ENCODE measurements at regions not wholly inside any gene's neighbourhood (a gene's known extent, or its start where the extent isn't known, plus 50 kb on each side); places are given as distances from the start of the nearest gene placed in this dataset.

DNA sequence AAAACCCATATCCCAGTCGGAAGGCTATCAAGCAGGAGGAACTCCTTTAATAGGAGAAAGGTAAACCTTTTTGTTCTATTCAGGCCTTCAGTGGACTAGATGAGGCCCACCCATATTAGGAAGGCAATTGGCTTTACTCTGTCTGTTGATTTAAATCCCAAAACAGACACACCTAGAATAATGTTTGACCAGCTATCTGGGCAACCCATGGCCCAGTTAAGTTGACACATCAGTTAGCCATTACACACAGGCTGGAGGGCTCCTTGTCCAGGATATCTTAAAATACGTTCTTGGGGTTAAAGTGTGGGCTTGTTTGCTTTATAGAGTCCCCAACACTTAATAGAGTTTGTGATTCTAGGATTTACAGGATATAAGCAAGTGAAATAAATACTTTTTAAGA lies 339.0 kb upstream of the PRKCQ start:
- DNase-seq = no peak

DNA sequence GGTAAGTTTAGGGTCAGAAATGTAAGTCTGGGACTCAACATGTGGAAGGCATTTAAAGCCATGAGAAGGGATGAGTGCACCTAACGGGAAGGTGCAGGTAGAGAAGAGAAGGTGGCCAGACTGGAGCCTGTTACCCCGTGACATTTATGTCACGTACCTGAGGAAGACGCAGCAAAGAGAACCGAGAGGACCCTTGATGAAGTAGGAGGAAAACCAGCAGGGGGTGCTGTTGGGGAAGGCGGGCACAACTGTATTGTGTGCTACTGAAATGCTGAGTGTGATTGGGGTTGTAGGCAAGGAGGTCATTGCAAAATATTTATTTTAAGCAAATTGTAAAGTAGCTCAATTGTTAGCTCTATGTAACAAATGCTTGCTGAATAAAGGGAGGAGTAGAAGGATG lies 338.2 kb upstream of the PRKCQ start:
- DNase-seq = no peak

DNA sequence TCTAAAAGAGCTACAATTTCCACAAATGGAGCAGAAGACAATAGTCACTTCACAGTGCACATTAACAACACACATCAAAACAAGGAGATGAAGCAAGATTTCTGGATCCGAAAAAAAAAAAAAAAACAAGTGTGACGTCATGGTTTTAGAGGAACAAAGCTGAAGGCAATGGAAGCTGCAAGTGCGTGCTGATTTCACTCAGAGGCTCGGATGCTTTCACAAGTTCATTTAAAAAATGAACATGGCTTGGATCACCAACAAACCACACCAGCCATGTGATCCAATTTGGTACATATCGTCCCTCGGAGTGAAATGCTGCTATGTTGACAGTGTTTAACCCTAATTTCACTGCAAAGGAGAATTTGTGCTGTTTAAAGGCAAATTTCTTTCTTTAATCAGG lies 337.0 kb upstream of the PRKCQ start:
- DNase-seq = no peak

DNA sequence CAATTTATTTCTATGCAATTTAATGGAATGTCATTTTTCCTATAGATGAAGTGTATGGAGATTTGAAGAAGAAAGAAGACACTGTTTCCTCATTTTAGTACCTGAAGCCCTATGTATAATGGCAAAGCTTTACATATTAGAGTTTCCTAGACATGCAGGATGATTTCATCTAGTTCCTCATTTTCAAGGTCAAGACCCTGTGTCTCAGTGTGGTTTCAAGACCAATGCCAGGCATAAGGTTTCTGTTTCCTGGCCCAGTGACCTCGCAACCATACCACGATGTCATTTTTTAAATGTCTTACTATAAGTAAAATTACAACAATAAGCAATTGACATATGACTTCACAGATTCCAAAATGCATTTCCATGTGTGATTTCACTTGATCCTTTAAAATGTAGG lies 336.5 kb upstream of the PRKCQ start:
- no peak for DNase-seq

DNA sequence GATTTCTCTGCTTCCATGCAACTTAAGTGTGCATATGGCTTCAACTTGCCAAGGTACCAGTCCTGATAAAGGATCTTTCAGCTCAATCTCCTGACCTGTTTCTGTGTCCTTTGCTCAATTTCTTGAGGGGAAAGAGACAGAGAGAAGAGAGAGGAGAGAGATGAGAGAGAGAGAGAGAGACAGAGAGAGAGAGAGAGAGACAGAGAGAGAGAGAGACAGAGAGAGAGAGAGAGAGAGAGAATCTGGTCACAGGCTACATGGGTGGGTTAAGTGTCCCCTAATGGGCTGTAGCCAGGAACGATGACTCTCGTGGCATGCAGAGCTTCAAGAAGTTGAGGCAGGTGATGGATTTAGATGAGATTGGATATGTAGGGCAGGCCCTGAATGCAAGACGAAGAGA lies 335.2 kb upstream of the PRKCQ start:
- no peak for DNase-seq

DNA sequence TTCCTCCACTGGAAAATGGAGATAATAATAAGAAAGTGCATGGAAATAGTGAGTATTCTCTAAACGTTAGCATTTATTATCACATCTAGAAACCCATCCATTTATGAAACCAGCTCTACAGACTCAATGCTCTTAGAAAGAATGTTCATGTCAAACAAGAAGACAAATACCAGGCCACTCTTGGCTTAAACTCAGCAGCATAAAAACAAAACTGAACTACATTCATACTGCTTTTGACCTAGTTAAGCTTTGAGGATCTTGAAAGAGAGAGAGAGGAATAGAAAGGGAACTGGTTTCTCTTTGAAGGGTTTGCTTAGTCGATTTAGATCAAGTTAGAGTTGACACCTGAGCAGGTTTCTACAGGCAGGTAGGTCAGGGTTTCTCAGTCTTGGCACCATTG lies 332.9 kb upstream of the PRKCQ start:
- DNase-seq = no peak

DNA sequence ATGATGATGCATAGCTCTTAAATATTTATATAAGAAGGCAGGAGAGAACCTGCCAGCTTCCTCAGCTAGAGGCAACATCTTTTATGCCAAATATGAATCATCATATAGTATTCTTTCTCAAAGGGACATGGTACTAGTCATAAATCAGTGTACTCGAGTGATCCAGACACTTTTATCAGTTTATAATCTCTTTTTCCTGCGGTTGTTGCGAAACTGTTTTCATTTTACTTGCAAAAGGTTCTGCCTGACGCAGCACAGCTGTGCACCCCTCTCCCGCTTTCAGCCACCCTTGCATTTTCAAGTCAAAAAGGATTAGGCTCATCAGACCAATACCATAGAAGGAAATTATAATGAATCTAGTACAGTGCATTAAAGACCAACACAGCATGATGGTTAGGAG lies 332.3 kb upstream of the PRKCQ start:
- no peak for DNase-seq

DNA sequence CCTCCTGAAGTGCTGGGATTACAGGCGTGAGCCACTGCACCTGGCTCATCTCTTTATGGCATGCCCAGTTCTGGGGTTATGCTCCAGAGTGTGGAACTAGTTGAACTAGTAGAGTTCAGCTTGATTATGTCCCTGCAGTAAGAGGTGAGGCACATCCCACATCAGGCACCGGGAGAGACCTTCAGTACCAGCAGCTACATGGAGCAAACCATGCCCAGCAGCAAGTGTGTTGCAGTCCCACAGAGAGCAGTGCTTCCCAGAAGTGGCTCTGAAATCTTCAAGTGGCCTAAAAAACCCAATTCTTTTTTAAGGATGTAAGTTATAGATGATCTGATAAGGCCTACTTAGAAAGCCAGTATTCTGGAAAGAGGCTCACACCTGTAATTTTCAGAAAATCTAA lies 331.9 kb upstream of the PRKCQ start:
- DNase-seq = no peak

DNA sequence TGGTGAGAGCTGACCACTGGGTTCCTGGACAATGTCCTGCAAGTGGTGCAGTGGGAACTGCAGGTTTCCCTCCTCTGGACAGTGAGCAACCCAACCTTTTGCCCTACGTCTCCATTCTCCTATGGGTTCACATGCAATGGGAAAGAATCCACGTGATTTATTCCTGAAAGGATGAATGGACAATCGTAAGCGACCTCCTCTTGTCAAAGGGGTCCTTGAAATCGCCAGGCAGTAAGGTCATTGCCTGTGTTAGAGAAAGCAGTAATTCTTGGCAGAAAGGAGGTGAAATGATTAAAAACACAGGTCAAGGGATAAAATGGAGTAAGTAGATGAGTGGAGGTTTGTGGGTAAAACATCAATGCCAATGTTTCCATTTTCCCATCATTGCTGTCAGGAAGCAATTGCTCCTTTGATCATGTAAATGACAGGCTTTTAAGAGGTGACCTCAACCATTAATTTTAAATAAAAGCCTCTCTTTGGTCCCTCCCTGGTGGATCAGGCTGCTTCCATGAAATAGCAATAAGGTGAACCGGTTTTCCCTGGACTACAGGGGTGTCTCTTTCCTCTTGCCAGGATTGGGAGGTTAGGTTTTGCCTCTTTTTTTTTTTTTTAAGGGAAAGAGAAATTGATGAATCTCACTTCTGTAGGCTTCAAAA lies 330.0 kb upstream of the PRKCQ start:
- DNase-seq = no peak

DNA sequence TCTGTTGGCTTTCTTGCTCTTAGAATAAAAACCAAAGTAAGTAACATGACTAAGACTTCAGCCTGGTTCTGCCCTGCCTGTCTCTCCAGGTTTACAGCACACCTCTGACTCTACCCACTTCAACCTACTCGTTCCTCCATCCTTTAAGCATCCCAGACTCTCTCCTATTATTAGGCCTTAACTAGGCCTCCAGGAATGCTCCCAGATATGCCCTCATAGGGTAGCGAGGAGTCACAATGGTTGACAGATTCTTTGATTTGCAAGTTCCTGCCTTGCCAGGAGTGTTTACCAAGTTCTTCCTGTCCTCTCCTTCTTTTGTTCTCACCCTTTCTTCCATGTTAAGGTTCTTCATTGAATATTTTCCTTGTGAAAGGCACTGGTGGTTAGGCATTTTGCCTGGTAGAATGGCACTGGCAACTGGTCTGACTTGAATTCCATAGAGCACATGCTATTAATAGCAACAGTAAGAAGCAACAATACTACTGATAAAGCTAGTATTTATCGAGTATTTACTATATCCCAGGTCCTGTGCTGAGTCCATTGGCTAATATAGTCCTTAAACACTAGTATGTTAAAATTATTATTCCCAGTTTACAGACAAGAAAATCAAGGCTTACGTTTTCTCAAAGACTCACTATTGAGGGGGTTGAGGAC lies 327.9 kb upstream of the PRKCQ start:
- no peak for DNase-seq

DNA sequence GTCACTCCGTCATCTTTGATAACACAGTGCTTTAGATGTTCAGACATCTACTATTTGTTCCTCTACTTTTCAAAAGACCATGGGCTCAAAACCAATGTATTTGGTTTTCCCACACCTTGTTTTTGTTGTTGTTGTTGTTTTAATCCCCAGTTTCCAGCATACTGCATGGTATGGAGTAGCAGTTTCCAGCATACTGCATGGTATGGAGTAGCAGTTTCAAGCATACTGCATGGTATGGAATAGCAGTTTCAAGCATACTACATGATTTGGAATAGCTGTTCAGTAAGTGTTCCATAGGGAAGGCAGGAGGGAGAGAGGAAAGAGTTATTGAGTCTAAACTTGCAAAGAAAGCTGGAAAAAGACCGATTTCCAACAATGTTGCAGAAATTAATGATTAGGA lies 314.3 kb upstream of the PRKCQ start:
- DNase-seq = no peak

DNA sequence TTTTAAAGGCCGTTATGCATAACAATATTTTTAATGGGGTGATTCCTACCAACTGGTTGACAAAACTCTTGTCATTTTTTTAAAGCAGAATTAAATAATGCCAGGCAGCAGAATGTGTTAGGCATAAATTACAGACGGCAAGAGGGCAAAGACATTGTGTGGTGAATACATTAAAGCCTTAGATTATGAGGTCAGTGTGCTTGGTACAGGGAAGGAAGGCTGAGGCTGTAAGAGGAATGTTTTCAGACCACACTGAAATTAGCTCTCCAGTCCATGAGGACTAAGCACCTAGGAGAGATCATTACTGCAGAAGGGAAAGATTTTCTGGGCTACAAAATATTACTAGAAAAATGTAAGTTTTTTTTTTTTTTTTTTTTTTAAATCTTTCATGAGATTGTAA lies 312.8 kb upstream of the PRKCQ start:
- no peak for DNase-seq

DNA sequence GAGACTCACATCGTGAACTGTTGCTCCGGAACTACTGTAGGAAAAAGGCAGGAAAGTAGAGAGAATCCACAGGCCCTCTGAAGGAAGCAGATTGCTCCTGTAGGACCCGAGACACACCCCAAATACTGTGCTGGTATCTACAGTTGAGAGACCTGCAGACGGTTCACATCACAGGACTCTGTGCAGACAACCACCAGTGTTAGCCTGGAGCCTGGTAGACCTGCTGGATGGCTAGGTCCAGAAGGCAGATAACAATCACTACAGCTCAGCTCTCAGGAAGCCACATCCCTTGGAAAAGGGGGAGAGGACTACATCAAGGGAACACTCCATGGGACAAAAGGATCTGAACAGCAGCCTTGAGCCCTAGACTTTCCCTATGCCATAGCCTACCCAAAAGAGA lies 311.8 kb upstream of the PRKCQ start:
- no peak for DNase-seq

DNA sequence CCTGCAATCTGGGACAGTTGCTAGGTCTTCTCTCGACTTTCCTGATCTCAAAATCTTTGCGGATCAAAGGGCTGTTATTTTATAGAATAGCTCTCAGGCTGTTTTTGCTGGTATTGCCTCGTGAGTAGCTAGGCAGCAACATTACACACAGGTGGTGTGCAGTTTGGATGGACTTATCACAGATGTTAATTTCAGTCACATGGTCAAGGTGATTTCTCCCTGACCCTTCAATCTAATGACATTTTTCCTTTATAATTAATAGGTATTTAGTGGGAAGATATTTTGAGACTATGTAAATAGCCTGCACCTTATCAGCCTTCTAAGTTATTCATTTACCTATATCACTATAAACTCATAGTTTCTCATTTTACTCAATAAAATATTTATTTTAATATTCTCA lies 309.6 kb upstream of the PRKCQ start:
- no peak for DNase-seq

DNA sequence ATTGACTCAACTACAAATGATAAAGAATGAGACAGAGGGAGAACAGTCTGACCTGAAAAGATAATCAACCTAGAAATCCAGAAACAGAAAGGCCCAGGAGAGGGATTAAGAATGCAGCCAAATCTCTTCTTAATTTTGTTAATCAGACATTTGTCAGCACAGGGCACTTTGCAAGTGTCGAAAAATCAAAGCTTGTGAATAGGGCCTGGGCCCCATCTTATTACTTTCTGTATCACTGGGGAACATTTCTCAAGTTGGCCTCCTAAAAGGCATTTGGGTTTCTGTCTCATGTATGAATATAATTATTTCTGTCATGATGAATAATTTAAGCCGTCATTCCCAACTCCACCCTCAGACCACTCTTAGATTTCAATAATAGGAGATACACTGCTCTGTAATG lies 308.4 kb upstream of the PRKCQ start:
- DNase-seq = no peak

DNA sequence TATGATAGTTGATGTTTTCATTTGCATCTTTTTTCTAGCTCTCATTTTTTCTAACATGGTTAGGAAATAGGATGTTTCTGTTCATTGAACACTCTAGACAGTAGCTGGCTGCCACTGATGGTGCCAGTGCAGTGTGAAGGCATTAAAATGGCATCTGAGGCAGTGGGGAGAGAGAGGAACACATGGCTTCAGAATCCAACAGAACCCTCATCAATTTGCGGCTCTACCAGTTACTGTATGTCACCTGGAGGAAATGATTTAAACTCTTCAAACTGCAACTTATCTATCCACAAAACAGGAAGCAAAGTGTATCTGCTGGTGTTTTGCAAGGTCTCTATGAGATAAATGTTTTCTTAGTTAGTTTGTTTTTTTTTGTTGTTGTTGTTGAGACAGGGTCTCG lies 305.2 kb upstream of the PRKCQ start:
- DNase-seq = no peak

DNA sequence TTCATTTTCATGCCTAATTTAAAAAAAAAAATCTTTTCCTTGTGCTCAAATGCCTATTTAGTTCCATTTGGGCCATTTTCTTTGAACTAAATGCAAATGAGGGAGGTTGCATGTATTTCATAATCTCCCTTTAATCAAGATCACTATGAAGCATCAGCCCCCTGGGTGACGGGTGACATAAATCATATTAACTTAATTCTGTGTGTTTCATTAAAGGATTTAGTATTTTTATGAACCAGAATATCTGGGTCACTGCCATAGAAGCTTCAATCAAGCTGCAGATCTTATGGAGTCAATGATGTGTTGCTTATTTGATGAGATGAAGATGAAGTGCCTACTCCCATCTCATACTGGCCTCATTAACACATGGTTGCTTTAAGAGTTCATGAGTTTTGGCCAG lies 301.9 kb upstream of the PRKCQ start:
- no peak for DNase-seq

DNA sequence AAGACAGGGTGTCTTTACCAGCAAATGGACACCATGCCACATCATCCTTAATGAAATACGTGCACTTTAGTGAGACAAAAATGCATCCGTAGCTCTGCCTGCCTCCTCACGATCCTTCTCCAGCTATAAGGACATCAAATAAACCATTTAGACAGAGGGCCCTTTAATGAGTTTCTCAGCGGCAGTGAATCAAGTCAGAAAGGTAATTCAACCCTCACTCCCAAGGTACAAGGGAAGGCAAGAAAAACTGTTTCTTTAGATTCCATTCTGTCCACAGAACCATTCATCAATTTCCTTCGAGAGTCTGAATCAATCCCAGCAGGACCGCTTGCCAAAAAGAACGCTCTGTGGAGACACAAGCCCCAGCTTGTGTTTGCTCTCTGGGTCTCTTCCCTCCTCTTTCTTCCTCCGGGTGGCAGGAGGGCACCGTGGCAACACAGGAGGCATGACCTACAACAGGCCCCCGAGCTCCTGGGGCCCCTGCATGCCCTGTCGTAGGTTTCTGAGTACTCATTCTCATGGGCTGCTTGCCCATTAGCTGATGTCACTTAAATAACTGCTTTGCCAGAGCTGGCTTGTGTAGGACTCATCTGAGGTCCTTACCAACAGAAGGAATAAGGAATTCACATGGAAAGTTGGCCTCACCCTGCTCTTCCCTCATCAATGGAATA lies 297.8 kb upstream of the PRKCQ start:
- no peak for DNase-seq

DNA sequence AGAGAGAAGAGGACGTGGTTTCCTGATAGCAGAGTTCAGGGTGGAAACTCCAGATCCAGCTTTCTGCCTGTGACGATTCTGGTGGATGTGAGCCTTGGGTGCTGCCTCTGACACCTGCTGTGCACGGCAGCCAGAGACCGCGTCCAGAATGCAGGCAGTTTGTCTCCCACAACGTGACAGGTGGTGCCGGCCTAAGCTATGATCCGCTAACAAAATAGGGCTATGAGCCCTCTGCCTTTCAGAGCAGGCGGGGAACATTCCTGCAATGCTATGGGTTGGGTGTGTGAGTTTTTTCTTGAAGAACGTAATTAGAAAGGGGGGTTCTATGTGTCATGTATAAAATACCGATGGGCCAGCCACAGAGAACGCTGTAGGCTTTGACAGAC lies 297.3 kb upstream of the PRKCQ start:
- no peak for DNase-seq

DNA sequence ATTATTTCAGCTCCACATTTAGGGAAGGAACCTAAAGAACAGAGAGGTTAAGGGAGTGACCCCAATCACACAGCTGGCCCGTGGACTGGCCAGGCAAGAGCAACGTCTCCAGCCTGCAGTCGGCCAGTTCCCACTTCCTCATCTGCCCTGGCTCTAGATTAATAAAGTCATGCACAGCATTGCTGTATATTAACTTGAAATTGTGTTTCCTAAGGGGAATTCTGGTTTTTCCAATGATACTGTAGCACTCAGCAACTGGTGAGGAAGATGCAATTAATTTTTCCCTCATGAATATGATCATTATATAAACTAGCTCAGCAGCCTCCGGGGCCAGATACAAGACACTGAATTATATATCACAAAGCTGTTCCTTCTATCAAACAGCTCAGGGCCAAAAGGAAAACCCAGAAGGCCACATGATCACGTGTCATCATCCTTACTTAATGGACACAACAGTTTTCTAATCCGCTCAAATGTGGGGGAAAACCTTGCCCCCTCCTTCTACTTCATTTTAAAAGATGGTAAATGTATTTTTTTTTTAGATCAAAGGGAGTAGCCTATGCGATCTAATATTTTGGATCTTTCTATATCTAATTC lies 295.3 kb upstream of the PRKCQ start:
- DNase-seq = no peak

DNA sequence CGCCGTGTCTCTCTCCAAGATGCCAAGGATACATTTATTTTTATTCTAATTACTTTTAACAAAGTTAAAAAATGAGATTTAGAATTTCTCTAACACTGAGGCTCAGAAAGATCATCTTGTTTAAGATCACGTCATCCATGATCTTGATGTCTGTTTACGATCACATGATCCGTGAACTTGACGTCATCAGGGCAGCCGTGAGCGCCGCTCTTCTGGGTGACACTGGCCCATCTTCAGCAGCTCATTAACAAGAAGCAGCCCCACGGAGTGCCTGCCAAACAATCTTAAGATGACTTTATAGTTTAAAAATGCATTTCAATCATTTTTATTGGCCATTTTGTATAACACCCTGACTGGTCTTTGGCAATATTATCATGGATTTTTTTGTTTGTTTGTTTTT lies 291.1 kb upstream of the PRKCQ start:
- no peak for DNase-seq

DNA sequence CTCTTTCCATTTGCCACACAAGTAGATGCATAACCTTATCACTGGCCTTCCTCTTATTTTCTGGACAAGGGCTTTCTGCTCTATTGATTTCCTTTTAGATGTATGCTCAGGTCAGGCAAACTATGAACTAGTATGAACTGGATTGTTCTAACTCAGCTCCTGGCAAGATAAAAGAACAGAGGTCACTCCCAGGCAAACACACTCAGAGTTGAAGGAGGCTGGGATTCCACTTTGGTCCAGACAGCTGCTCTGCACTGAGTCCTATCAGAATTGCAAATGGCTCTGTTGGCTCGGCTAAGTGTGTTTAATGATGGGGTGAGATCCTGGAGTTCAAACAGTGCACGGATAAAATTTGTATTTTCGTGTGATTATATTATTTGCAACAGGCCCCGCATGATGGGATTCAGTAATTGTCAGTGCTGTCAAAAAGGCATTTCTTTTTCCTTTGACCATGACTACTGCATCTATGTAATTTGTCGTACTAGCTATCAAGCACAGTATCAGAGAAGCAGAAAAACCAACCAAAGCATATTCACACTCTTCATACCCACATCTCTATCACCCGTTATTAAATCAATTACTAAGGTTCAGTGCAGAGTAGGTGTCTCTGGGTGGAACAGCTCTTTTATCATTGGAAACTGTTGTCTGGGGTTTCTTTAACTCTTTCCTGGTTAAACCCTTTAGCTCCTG lies 288.1 kb upstream of the PRKCQ start:
- no peak for DNase-seq

DNA sequence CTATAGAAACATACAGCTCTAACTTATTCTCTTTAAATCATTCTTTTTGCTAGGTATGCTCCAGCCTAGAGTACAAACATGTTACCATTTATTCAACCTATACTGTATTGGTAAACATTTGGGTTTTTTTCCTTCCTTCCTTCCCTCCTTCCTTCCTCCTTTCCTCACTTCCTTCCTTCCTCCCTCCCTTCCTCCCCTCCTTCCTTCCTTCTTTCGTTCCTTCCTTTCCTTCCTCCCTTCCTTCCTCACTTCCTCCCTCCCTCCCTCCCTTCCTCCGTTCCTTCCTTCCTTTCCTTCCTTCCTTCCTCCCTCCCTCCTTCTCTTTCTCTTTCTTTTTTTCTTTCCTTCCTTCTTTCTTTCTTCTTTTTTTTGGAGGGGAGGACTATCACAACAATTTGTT lies 286.7 kb upstream of the PRKCQ start:
- DNase-seq = no peak

DNA sequence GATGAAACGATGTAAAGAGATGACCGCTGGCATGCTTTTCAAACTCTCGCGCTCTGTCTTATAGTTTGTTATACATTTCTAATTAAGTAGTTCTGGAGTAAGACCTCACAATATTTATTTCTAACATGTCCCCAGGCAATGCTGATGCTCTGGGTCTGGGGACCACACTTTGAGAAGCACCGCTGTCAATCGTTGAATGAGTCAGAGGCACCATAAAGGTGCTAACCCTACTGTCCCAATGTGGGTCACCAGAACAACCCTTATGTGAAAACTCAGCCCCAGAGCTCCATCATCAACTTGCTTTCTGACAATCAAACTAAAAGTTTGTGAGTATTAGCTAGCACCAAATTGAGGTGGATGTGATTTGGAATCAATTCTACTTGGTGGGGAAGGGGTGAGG lies 284.1 kb upstream of the PRKCQ start:
- DNase-seq = no peak

Measured in SW 1271 (cell line).